Keratinocyte (primary cell): ENCODE measurements at regions not wholly inside any gene's neighbourhood (a gene's known extent, or its start where the extent isn't known, plus 50 kb on each side); places are given as distances from the start of the nearest gene placed in this dataset.

Source experiments
- DNase-seq: peaks from one replicate; pipeline ENCODE4 v3.0.0-alpha.2; 2011; ENCODE audit warnings: low read depth, missing footprints, low spot score
- FAIRE-seq: peaks from 2 replicates; lab custom pipeline; 2011; peaks lifted over from hg19 to GRCh38; lab: Jason Lieb, UNC
- H2AFZ ChIP-seq: 2 replicates; pipeline ENCODE4 v1.6.0; 2012; ENCODE audit warnings: low read length, control low read depth, inconsistent platforms; ENCODE audit not compliant: control insufficient read depth
- H3K27ac ChIP-seq: 2 replicates; pipeline ENCODE4 v1.5.1; 2011; ENCODE audit warnings: low read length; ENCODE audit not compliant: control insufficient read depth, insufficient read depth
- H3K27me3 ChIP-seq: 3 replicates; pipeline ENCODE4 v1.6.0; 2011; ENCODE audit warnings: low read length; ENCODE audit not compliant: control insufficient read depth, insufficient read depth; ENCODE audit errors: extremely low read depth
- H3K36me3 ChIP-seq, 2 experiments: 2 replicates in 1 of 2; 3 replicates in 1 of 2; pipeline ENCODE4 v1.5.1; 2011; ENCODE audit warnings: low read length in 2 of 2, mild to moderate bottlenecking in 1 of 2; ENCODE audit not compliant: control insufficient read depth in 2 of 2, insufficient read depth in 2 of 2; ENCODE audit errors: extremely low read depth in 1 of 2
- H3K4me1 ChIP-seq: 3 replicates; pipeline ENCODE4 v1.5.1; 2011; ENCODE audit warnings: low read length; ENCODE audit not compliant: control insufficient read depth, insufficient read depth; ENCODE audit errors: extremely low read depth
- H3K4me2 ChIP-seq: 3 replicates; pipeline ENCODE4 v1.6.0; 2011; ENCODE audit warnings: low read depth, low read length; ENCODE audit not compliant: control insufficient read depth, insufficient read depth; ENCODE audit errors: extremely low read depth
- H3K4me3 ChIP-seq, 3 experiments: fragments of 200-600 bp in 1 of 3; sonication (generic) in 1 of 3; 2 replicates in 2 of 3; 3 replicates in 1 of 3; pipeline ENCODE4 v1.5.1; 2011 to 2016; ENCODE audit warnings: low read length in 3 of 3, mild to moderate bottlenecking in 3 of 3, control low read depth in 2 of 3, inconsistent platforms in 1 of 3, low read depth in 1 of 3, mixed read lengths in 1 of 3, mixed run types in 1 of 3, moderate library complexity in 1 of 3; ENCODE audit not compliant: control insufficient read depth in 2 of 3, insufficient read depth in 2 of 3; ENCODE audit errors: extremely low read depth in 1 of 3
- H3K79me2 ChIP-seq: 2 replicates; pipeline ENCODE4 v1.6.0; 2012; ENCODE audit warnings: low read length; ENCODE audit not compliant: control insufficient read depth, insufficient read depth
- H3K9ac ChIP-seq: 3 replicates; pipeline ENCODE4 v1.6.0; 2011; ENCODE audit warnings: low read length; ENCODE audit not compliant: control insufficient read depth, insufficient read depth; ENCODE audit errors: extremely low read depth
- H3K9me1 ChIP-seq: 3 replicates; pipeline ENCODE4 v1.6.0; 2011; ENCODE audit warnings: low read length; ENCODE audit not compliant: control insufficient read depth, insufficient read depth; ENCODE audit errors: extremely low read depth
- H3K9me3 ChIP-seq: 2 replicates; pipeline ENCODE4 v1.5.1; 2012; ENCODE audit warnings: low read depth, low read length; ENCODE audit not compliant: control insufficient read depth
- H4K20me1 ChIP-seq: 3 replicates; pipeline ENCODE4 v1.6.0; 2011; ENCODE audit warnings: low read length; ENCODE audit not compliant: control insufficient read depth, insufficient read depth; ENCODE audit errors: extremely low read depth
- EZH2 ChIP-seq: IDR thresholded peaks from one replicate; pipeline ENCODE4 v1.6.1; 2012; ENCODE audit warnings: inconsistent platforms, mild to moderate bottlenecking, low read length, moderate library complexity
- dilution Hi-C: fragments of 300-500 bp; cut with MboI; formaldehyde crosslinking; loops from one replicate; pipeline ENCODE4 v1.7.0; 2020; ENCODE audit warnings: low sequenced_read_pairs; ENCODE audit not compliant: extremely low pct_ligation_motif_present
- TF ChIP-seq, protein P1 (sequence below), 3 experiments: IDR thresholded peaks in 1 of 3; conservative IDR thresholded peaks in 1 of 3; optimal IDR thresholded peaks in 1 of 3; 2 replicates in 2 of 3; 3 replicates in 1 of 3; pipeline versions ENCODE3 to v1.5.1; 2011; ENCODE audit warnings: low read length in 3 of 3, mild to moderate bottlenecking in 3 of 3, moderate library complexity in 2 of 3, control low read depth in 1 of 3, inconsistent platforms in 1 of 3; ENCODE audit not compliant: insufficient read depth in 2 of 3; ENCODE audit errors: extremely low read depth in 1 of 3

DNA sequence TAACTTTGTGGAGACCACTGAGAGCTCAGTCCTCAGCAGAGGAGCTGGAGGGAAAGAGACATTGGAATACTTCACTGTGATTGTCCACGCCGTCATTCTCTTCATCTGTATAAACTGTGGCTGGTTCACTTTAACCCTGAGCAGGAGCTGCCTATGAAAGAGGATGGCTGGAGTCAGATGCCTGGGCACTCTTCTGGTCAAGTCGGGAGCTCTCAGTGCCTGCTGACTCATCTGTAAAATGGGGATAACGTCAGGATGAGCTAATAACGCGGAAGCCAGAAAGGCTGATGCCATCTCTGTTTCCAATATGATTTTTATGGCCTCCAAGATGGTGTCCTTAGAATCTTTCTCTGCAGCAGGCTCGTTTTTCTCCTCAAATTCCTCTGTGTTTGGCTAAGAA is 51.6 kb upstream of the MRPS22 start:
- FAIRE-seq: no peak
- Histone ChIP-seq H3K4me2 (no peak overlapping the region), H3K9me1 (no peaks in the 10 kb centered on the region), H2AFZ (no peak overlapping the region), H3K27me3 (no peaks in the 10 kb centered on the region), H3K9me3 (no peaks in the 10 kb centered on the region), H3K27ac (no peak overlapping the region), H3K4me3 (no peak overlapping the region), H3K79me2 (no peaks in the 10 kb centered on the region), H4K20me1 (no peaks in the 10 kb centered on the region), H3K36me3 (no peaks in the 10 kb centered on the region), H3K9ac (no peak overlapping the region), H3K4me1 (no peaks in the 10 kb centered on the region)
- no peak for DNase-seq
- dilution Hi-C loops: no loop called here
- TF ChIP-seq, protein P1, sequence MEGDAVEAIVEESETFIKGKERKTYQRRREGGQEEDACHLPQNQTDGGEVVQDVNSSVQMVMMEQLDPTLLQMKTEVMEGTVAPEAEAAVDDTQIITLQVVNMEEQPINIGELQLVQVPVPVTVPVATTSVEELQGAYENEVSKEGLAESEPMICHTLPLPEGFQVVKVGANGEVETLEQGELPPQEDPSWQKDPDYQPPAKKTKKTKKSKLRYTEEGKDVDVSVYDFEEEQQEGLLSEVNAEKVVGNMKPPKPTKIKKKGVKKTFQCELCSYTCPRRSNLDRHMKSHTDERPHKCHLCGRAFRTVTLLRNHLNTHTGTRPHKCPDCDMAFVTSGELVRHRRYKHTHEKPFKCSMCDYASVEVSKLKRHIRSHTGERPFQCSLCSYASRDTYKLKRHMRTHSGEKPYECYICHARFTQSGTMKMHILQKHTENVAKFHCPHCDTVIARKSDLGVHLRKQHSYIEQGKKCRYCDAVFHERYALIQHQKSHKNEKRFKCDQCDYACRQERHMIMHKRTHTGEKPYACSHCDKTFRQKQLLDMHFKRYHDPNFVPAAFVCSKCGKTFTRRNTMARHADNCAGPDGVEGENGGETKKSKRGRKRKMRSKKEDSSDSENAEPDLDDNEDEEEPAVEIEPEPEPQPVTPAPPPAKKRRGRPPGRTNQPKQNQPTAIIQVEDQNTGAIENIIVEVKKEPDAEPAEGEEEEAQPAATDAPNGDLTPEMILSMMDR (optimal IDR thresholded peaks at IDR 0.05 in 1 of 3, IDR thresholded peaks at IDR 0.05 in 1 of 3, conservative IDR thresholded peaks at IDR 0.05 in 1 of 3; ENCODE audit: extremely low read depth in 1 of 3, insufficient read depth in 2 of 3, low read length in 3 of 3): no peak
- no peak for TF ChIP-seq EZH2

GRCh38 chr3:139292711-139293664 is 50.8 kb upstream of the MRPS22 start:
- no peak overlapping the region for H2AFZ ChIP-seq
- no peaks in the 10 kb centered on the region for H3K4me1 ChIP-seq
- H3K9me3 ChIP-seq: no peaks in the 10 kb centered on the region
- H3K27ac ChIP-seq: no peak overlapping the region
- H3K79me2 ChIP-seq: no peaks in the 10 kb centered on the region
- no peak overlapping the region for H3K4me2 ChIP-seq
- dilution Hi-C loops: no loop called here
- H3K9ac ChIP-seq: no peak overlapping the region
- no peaks in the 10 kb centered on the region for H3K27me3 ChIP-seq
- DNase-seq (no peak), FAIRE-seq (no peak)
- H3K4me3 ChIP-seq: no peak overlapping the region
- no peak for TF ChIP-seq EZH2
- TF ChIP-seq, protein P1 (optimal IDR thresholded peaks at IDR 0.05 in 1 of 3, IDR thresholded peaks at IDR 0.05 in 1 of 3, conservative IDR thresholded peaks at IDR 0.05 in 1 of 3; ENCODE audit: extremely low read depth in 1 of 3, insufficient read depth in 2 of 3, low read length in 3 of 3): no peak
- H3K9me1 ChIP-seq: no peaks in the 10 kb centered on the region
- no peaks in the 10 kb centered on the region for H3K36me3 ChIP-seq
- H4K20me1 ChIP-seq: no peaks in the 10 kb centered on the region
